GM10248 (cell line): ENCODE measurements at regions not wholly inside any gene's neighbourhood (a gene's known extent, or its start where the extent isn't known, plus 50 kb on each side); places are given as distances from the start of the nearest gene placed in this dataset.

Experiments used
- CTCF ChIA-PET: fragments of 300-600 bp; sonication (Branson Sonifier 250); formaldehyde crosslinking; extraction: SDS; loops from one replicate; lab custom pipeline; 2021; ENCODE audit warnings: antibody characterized with exemption; lab: Yijun Ruan, JAX
- POLR2A ChIA-PET: fragments of 350-650 bp; sonication (Branson Sonifier 250); formaldehyde crosslinking; extraction: SDS; loops from one replicate; lab custom pipeline; 2020; ENCODE audit warnings: antibody characterized with exemption; lab: Yijun Ruan, JAX
- DNase-seq: peaks from one replicate; pipeline ENCODE4 v3.0.0; 2012; ENCODE audit errors: extremely low spot score
- TF ChIP-seq, protein P1 (sequence below): IDR thresholded peaks from 2 replicates; pipeline ENCODE4 v1.5.1; 2012; ENCODE audit warnings: mild to moderate bottlenecking, low read depth; ENCODE audit errors: extremely low read depth, missing control alignments, control extremely low read depth

DNA sequence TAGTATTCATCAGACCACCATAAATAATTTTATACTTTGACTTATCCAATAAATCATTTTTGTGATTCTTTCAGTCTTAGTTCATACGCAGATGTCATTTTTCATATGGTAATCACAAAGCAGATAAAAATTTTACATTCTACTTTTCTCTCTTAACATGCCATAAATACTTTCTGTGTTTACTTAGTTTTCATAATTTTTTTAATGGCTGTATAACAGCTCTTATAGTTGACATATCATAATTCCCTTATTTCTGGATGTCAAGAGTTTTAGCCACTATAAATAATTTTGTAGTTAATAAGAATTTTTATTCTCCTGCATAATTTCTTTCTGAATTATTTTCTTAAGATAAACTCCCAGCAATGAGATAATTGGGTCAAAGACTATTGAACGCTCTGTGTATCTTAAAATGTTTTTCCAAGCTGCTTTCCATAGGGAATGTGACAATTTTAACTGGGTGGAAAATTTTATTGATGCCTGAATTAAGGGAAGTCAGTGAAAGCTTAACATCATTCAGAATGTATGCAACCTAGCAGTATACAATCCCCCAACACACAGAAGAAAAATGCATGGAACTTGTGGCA lies 702.7 kb downstream of the EPM2A start:
- CTCF ChIA-PET = interaction anchor here (0.8 to 1.8 kb wide), 2 partner anchors 10 to 19 kb away, joined by 4 read pairs; no protein-coding TSS in a partner anchor
- TF ChIP-seq, protein P1, sequence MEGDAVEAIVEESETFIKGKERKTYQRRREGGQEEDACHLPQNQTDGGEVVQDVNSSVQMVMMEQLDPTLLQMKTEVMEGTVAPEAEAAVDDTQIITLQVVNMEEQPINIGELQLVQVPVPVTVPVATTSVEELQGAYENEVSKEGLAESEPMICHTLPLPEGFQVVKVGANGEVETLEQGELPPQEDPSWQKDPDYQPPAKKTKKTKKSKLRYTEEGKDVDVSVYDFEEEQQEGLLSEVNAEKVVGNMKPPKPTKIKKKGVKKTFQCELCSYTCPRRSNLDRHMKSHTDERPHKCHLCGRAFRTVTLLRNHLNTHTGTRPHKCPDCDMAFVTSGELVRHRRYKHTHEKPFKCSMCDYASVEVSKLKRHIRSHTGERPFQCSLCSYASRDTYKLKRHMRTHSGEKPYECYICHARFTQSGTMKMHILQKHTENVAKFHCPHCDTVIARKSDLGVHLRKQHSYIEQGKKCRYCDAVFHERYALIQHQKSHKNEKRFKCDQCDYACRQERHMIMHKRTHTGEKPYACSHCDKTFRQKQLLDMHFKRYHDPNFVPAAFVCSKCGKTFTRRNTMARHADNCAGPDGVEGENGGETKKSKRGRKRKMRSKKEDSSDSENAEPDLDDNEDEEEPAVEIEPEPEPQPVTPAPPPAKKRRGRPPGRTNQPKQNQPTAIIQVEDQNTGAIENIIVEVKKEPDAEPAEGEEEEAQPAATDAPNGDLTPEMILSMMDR = no peak
- POLR2A ChIA-PET = no interaction called here
- DNase-seq = no peak

DNA sequence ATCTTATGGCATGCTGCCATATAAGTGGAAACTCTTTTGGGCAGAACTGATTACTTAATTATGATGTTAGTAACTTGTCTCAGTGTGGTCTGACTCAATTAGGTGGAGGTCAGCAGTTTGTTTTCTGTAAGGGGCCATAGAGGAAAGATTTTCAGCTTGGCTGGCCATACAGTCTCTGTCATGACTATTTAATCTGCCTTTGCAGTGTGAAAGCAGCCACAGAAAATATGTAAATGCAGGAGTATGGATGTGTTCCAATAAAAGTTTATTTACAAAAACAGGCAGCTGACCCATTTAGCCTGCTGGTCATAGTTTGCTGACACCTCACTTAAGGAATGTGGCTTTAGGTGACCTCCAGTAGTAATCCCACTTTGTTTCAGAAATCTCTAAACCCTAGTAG lies 700.7 kb downstream of the EPM2A start:
- POLR2A ChIA-PET = no interaction called here
- DNase-seq = no peak
- TF ChIP-seq, protein P1 = no peak
- CTCF ChIA-PET = interaction anchor here (1.5 kb wide), 1 partner anchor 452 kb away, joined by 3 read pairs; no protein-coding TSS in a partner anchor

DNA sequence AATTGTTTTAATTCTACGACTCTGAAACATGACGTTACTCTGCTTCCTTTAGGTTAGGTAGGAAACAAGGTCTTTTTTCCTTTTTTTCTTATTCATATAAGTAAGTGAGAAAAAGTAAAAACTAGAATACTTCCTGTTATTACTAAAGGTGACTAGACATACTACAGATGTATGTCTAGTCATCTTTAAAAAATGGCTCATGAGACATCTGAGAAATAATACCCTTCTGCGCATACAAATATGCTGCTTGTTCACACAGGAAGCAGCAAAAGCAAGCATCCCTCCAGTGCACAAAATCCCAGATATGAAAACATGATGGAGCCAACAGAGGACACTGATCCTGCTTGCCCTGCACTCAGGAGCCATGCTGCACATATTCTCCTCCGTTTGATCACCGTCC lies 699.1 kb downstream of the EPM2A start:
- POLR2A ChIA-PET = no interaction called here

DNA sequence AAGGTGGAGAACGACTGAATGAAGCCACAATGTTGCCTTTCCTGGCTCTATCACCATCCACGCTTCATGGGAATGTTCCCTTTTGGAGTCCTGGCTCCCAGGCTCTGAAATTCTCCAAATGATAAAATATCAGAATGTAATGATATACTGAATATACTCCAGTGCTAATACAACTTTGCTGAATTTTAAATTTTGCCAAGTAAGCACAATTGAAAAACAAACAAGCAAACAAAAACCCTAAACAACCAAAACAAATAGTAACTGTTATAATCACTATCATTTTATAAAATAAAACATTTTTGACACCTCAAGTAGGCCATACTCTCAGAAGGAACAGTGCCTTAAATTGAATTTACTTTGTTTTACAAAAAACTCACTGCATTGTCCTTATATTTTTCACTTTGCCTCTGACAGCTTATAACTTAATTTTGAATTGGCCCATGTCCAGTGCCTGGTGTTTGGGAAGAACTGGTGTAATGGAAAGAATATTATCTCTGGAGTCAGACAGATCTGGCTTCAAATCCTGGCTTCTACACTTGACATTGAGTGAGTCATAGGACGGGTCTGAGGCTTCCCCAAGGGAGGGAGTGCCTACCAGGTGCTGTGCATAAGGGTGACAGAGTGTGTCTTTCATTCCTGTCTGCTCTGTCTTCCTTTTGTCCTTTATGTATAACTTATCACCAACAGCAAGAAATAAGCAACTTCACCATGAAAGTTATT lies 698.3 kb downstream of the EPM2A start:
- ChIA-PET CTCF (no interaction called here), POLR2A (no interaction called here)
- TF ChIP-seq, protein P1 = no peak
- DNase-seq = no peak

More for the DNA sequence above, 699.1 kb downstream of the EPM2A start:
- CTCF ChIA-PET = no interaction called here
- DNase-seq = no peak
- TF ChIP-seq, protein P1 = no peak

DNA sequence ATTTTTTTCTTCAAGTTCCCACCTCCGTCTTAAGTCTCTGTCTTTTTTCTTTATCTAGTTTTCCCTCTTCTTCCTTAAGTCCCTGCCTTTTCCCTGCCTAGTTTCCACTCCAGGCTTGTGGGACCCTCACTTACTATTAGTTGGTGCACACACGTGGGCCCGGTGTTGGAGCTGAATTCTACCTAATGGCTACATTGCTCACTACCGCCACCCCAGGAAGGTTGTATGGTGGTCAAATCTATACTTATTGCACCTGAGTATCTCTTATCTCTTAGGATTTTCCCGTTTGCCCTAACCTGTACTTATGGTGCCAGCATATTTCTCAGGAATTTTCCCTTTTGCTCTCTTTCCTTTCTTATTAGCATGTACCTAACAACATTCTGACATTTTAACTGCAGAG lies 692.8 kb downstream of the EPM2A start:
- TF ChIP-seq, protein P1 = peak; percentile 11
- DNase-seq = no peak
- POLR2A ChIA-PET = no interaction called here
- CTCF ChIA-PET = interaction anchor here (0.7 to 0.8 kb wide), 2 partner anchors 10 to 194 kb away, joined by 3 to 4 read pairs; no protein-coding TSS in a partner anchor

DNA sequence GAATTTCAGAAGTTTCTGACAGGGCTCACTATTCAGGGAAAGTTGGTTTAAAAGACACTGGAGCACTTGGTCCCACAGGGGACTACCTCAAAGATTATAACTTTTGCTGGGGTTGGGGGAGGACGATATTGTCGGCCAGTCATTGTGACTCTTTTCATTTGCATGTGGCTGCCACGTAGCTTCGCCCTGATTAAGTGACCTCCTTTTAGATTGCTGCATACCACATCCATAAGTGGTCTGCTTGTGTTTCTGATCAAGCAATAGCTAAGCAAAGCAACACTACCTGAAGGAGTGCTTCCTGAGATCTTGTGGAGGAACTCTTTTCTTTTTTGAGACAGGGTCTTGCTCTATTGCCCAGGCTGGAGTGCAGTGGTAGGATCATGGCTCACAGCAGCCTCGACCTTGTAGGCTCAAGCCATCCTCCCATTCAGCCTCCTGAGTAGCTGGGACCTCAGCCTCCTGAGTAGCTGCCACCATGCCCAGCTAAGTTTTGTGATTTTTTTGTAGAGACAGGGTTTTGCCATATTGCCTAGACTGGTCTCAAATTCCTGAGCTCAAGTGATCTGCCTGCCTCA lies 691.3 kb downstream of the EPM2A start:
- TF ChIP-seq, protein P1 = no peak
- ChIA-PET POLR2A (no interaction called here), CTCF (no interaction called here)
- DNase-seq = no peak
